ENCODE measurements at regions not wholly inside any gene's neighbourhood (a gene's known extent, or its start where the extent isn't known, plus 50 kb on each side); places are given as distances from the start of the nearest gene placed in this dataset.

DNA sequence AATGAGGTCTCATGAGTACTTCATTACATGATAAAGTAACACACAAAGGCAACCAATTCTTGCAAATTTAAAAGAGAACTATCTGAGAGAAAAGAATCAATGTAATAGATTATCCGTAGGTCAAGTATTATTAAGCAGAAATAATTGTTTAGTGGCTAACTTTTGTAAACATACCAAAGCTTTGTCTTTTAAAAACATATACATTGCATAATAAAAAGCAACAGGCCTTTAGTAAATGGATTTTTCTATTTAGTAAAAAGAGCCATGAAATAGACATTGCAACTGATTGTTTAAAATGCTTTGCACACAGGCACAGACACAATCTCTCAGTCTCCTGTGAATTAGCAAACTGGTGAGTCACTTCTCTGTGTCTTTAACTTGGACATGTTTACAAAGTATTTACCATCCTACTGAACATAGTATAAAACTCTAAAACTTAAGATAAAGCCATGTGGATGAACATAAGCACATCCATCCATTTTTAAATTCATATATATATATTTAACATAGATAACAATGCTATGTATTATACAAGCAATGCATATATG, 518.7 kb upstream of the MGAT4C start:
- DNase-seq (no peak), ATAC-seq (ENCODE audit: poor library complexity) (no peak)
- no peaks in the 10 kb centered on the region for H3K4me1 Mint-ChIP-seq (ENCODE audit: low read depth)
- Histone ChIP-seq H3K27me3 (ENCODE audit: control insufficient read depth in 1 of 2, insufficient read depth in 2 of 2, low read length in 2 of 2) (no peaks in the 10 kb centered on the region), H3K27ac (ENCODE audit: low read depth in 1 of 2, low read length in 2 of 2) (no peak overlapping the region), H3K4me1 (ENCODE audit: insufficient read depth, low read length) (no peaks in the 10 kb centered on the region), H3K4me3 (ENCODE audit: low read length) (no peak overlapping the region), H3K9me3 (ENCODE audit: control insufficient read depth in 1 of 2, insufficient read depth in 1 of 2, low read length in 2 of 2) (peaks cover 0 to 5% of the 10 kb centered on the region in 2 experiments), H3K36me3 (ENCODE audit: insufficient read depth, low read length) (no peaks in the 10 kb centered on the region)
- H3K4me3 Mint-ChIP-seq: no peak overlapping the region
- peaks cover 10% of the 10 kb centered on the region for H3K9me3 Mint-ChIP-seq
- no peak overlapping the region for H3K27ac Mint-ChIP-seq
- ChIA-PET CTCF (no interaction called here), POLR2A (no interaction called here)
- intact Hi-C loops (cut with DNase I, micrococcal nuclease): no loop called here
- H3K36me3 Mint-ChIP-seq (ENCODE audit: low read depth): no peaks in the 10 kb centered on the region
- TF ChIP-seq, protein P1, sequence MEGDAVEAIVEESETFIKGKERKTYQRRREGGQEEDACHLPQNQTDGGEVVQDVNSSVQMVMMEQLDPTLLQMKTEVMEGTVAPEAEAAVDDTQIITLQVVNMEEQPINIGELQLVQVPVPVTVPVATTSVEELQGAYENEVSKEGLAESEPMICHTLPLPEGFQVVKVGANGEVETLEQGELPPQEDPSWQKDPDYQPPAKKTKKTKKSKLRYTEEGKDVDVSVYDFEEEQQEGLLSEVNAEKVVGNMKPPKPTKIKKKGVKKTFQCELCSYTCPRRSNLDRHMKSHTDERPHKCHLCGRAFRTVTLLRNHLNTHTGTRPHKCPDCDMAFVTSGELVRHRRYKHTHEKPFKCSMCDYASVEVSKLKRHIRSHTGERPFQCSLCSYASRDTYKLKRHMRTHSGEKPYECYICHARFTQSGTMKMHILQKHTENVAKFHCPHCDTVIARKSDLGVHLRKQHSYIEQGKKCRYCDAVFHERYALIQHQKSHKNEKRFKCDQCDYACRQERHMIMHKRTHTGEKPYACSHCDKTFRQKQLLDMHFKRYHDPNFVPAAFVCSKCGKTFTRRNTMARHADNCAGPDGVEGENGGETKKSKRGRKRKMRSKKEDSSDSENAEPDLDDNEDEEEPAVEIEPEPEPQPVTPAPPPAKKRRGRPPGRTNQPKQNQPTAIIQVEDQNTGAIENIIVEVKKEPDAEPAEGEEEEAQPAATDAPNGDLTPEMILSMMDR (IDR thresholded peaks at IDR 0.05): no peak
- no peaks in the 10 kb centered on the region for H3K27me3 Mint-ChIP-seq

DNA sequence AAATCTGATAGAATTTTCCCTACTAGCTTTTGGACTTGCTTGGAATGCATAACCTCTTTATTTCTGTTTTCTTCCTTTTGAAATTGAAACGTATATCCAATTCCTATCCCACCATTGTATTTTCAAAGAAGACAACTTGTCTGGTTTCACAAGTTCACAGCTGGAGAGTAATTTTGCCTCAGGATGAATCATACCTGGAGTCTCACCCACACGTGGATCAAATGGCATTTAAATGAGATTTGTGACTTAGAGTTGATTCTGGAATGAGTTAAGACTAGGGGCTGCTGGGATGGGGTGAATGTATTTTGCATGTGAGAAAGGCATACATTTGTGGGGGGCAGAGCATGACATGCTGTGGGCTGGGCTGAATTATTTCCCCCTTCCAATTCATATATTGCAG, 516.5 kb upstream of the MGAT4C start:
- no peak overlapping the region for H3K27ac Mint-ChIP-seq
- CTCF ChIA-PET: no interaction called here
- H3K4me3 Mint-ChIP-seq: no peak overlapping the region
- POLR2A ChIA-PET: no interaction called here
- no peaks in the 10 kb centered on the region for H3K9me3 ChIP-seq (ENCODE audit: control insufficient read depth in 1 of 2, insufficient read depth in 1 of 2, low read length in 2 of 2)
- H3K9me3 Mint-ChIP-seq: peaks cover 10% of the 10 kb centered on the region
- no peaks in the 10 kb centered on the region for H3K27me3 Mint-ChIP-seq
- intact Hi-C loops (cut with DNase I, micrococcal nuclease): no loop called here
- no peak for DNase-seq
- no peaks in the 10 kb centered on the region for H3K36me3 ChIP-seq (ENCODE audit: insufficient read depth, low read length)
- H3K4me1 Mint-ChIP-seq (ENCODE audit: low read depth): no peaks in the 10 kb centered on the region
- no peaks in the 10 kb centered on the region for H3K27me3 ChIP-seq (ENCODE audit: control insufficient read depth in 1 of 2, insufficient read depth in 2 of 2, low read length in 2 of 2)
- H3K4me3 ChIP-seq (ENCODE audit: low read length): no peak overlapping the region
- TF ChIP-seq, protein P1 (IDR thresholded peaks at IDR 0.05): no peak
- no peak overlapping the region for H3K27ac ChIP-seq (ENCODE audit: low read depth in 1 of 2, low read length in 2 of 2)
- no peaks in the 10 kb centered on the region for H3K36me3 Mint-ChIP-seq (ENCODE audit: low read depth)
- ATAC-seq (ENCODE audit: poor library complexity): no peak
- no peaks in the 10 kb centered on the region for H3K4me1 ChIP-seq (ENCODE audit: insufficient read depth, low read length)

DNA sequence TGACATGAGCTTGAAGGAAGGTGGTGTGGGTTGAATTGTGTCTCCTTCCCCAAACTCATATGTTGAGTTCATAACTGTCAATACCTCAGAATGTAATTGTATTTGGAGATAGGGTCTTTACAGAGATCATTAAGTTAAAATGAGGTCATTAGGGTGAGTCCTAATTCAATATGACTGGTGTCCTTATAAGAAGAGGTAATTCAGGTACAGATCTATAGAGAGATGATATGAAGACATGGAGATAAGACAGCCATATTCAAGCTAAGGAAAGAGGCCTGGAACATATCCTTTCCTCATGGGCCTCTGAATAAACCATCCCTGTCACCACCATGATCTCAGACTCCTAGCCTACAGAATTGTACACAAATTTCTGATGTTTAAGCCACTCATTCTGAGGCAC, 514.7 kb upstream of the MGAT4C start:
- Mint-ChIP-seq H3K4me1 (ENCODE audit: low read depth) (no peaks in the 10 kb centered on the region), H3K36me3 (ENCODE audit: low read depth) (no peaks in the 10 kb centered on the region), H3K27me3 (no peaks in the 10 kb centered on the region), H3K9me3 (peaks cover 9% of the 10 kb centered on the region), H3K4me3 (no peak overlapping the region), H3K27ac (no peak overlapping the region)
- intact Hi-C loops (cut with DNase I, micrococcal nuclease): no loop called here
- no peak for ATAC-seq (ENCODE audit: poor library complexity)
- H3K4me1 ChIP-seq (ENCODE audit: insufficient read depth, low read length): no peaks in the 10 kb centered on the region
- no peaks in the 10 kb centered on the region for H3K36me3 ChIP-seq (ENCODE audit: insufficient read depth, low read length)
- TF ChIP-seq, protein P1 (IDR thresholded peaks at IDR 0.05): no peak
- no peak overlapping the region for H3K27ac ChIP-seq (ENCODE audit: low read depth in 1 of 2, low read length in 2 of 2)
- no peaks in the 10 kb centered on the region for H3K27me3 ChIP-seq (ENCODE audit: control insufficient read depth in 1 of 2, insufficient read depth in 2 of 2, low read length in 2 of 2)
- ChIA-PET POLR2A (no interaction called here), CTCF (no interaction called here)
- H3K4me3 ChIP-seq (ENCODE audit: low read length): no peak overlapping the region
- H3K9me3 ChIP-seq (ENCODE audit: control insufficient read depth in 1 of 2, insufficient read depth in 1 of 2, low read length in 2 of 2): no peaks in the 10 kb centered on the region
- DNase-seq: no peak

Data from CD4-positive, alpha-beta T cell (primary cell).